ENCODE measurements at regions not wholly inside any gene's neighbourhood (a gene's known extent, or its start where the extent isn't known, plus 50 kb on each side); places are given as distances from the start of the nearest gene placed in this dataset.
"Not testable (repeated sequence)": the region's sequence is repeated elsewhere in the genome, so short reads cannot be mapped to it uniquely, and the experiment has no call there.

- H3K4me3 ChIP-seq (ENCODE audit: low read depth, low read length), result no peak overlapping the region
- TF ChIP-seq CTCF (IDR thresholded peaks at IDR 0.05; ENCODE audit: insufficient read depth, low read depth, low read length, missing control alignments), result no peak
Observed at GRCh38 chr14:85344847-85345570, 184.9 kb upstream of the FLRT2 start.

GRCh38 chr14:85350667-85351066, 179.3 kb upstream of the FLRT2 start:
- TF ChIP-seq CTCF (IDR thresholded peaks at IDR 0.05; ENCODE audit: insufficient read depth, low read depth, low read length, missing control alignments), result no peak
- DNase-seq (ENCODE audit: low read depth), result no peak
- H3K4me3 ChIP-seq (ENCODE audit: low read depth, low read length), result no peak overlapping the region

More at GRCh38 chr14:85344847-85345570, 184.9 kb upstream of the FLRT2 start:
- DNase-seq (ENCODE audit: low read depth), result no peak

- H3K4me3 ChIP-seq (ENCODE audit: low read depth, low read length); DNase-seq (ENCODE audit: low read depth): not testable (repeated sequence)
Observed at GRCh38 chr14:85352588-85352987, 177.4 kb upstream of the FLRT2 start.

GRCh38 chr14:85357120-85357519, 172.8 kb upstream of the FLRT2 start:
- no peak for DNase-seq (ENCODE audit: low read depth)
- no peak for TF ChIP-seq CTCF (IDR thresholded peaks at IDR 0.05; ENCODE audit: insufficient read depth, low read depth, low read length, missing control alignments)
- H3K4me3 ChIP-seq (ENCODE audit: low read depth, low read length), result no peak overlapping the region

- TF ChIP-seq CTCF (IDR thresholded peaks at IDR 0.05; ENCODE audit: insufficient read depth, low read depth, low read length, missing control alignments), result no peak
- no peak for DNase-seq (ENCODE audit: low read depth)
- H3K4me3 ChIP-seq (ENCODE audit: low read depth, low read length), result no peak overlapping the region
Observed at GRCh38 chr14:85358136-85358785, 171.7 kb upstream of the FLRT2 start.

GRCh38 chr14:85359505-85359904, 170.4 kb upstream of the FLRT2 start:
- no peak for DNase-seq (ENCODE audit: low read depth)
- no peak for TF ChIP-seq CTCF (IDR thresholded peaks at IDR 0.05; ENCODE audit: insufficient read depth, low read depth, low read length, missing control alignments)
- no peak overlapping the region for H3K4me3 ChIP-seq (ENCODE audit: low read depth, low read length)

GRCh38 chr14:85363358-85363757, 166.6 kb upstream of the FLRT2 start:
- DNase-seq (ENCODE audit: low read depth), result no peak
- no peak overlapping the region for H3K4me3 ChIP-seq (ENCODE audit: low read depth, low read length)
- TF ChIP-seq CTCF (IDR thresholded peaks at IDR 0.05; ENCODE audit: insufficient read depth, low read depth, low read length, missing control alignments), result no peak

Measured in GM12865 (cell line).